ENCODE measurements at regions not wholly inside any gene's neighbourhood (a gene's known extent, or its start where the extent isn't known, plus 50 kb on each side); places are given as distances from the start of the nearest gene placed in this dataset.

DNA sequence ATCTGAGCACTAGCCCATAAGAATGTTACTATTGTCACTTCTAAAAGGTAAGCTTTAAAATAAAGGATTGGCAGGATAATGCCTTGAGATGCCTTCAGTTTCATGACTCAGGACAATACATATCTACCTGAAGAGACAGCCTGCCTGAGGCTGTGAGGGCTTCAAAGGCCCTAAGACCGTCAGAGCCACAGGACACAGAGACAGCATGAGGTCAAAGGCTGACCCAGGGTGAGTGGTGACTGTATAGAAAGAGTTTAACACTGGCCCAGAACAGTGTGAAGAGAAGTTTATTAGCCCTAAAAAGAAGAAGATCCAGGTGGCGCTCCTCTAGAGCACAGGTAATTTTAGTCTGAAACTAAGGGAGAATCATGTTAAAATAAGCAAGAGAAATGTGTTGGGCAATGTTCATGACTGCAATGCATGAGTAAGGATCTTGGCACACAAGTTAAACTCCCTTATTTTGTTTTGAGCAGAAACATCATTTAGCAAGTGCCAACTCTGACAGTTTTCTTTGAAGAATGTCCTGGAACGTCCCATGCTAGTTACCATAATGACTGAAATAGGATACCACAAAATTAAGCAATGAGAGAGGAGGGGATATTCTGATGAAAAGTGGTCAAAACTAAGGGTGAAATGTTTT lies 78.1 kb upstream of the FAM110C start:
- Histone ChIP-seq H3K79me2 (ENCODE audit: insufficient read depth, low read length) (no peaks in the 10 kb centered on the region), H3K9ac (ENCODE audit: low read depth, low read length, poor library complexity, severe bottlenecking) (no peak overlapping the region), H3K4me3 (ENCODE audit: low read length, poor library complexity, severe bottlenecking) (no peak overlapping the region), H3K9me2 (replicated peaks; ENCODE audit: low read depth, low read length) (no peaks in the 10 kb centered on the region), H3K9me3 (ENCODE audit: insufficient read depth, low read depth, low read length) (no peaks in the 10 kb centered on the region), H2AFZ (ENCODE audit: low read length) (no peak overlapping the region), H3K36me3 (ENCODE audit: insufficient read depth, low read length) (no peaks in the 10 kb centered on the region), H4K20me1 (ENCODE audit: insufficient read depth, low read length, poor library complexity, severe bottlenecking) (no peaks in the 10 kb centered on the region), H3F3A (ENCODE audit: low read depth) (no peaks in the 10 kb centered on the region), H3K27me3 (ENCODE audit: insufficient read depth, low read length, poor library complexity, severe bottlenecking) (no peaks in the 10 kb centered on the region), H3K4me2 (ENCODE audit: low read depth, low read length, poor library complexity, severe bottlenecking) (no peak overlapping the region), H3K4me1 (ENCODE audit: insufficient read depth, low read length, poor library complexity, severe bottlenecking) (no peaks in the 10 kb centered on the region)
- no peak for TF ChIP-seq EZH2phosphoT487 (IDR thresholded peaks at IDR 0.05; ENCODE audit: borderline replicate concordance)
- no peak for TF ChIP-seq CTCF (conservative IDR thresholded peaks at IDR 0.05; ENCODE audit: low read length)

GRCh38 chr2:116953-117352 lies 70.6 kb upstream of the FAM110C start:
- Histone ChIP-seq H3K4me3 (ENCODE audit: low read length, poor library complexity, severe bottlenecking) (no peak overlapping the region), H3K79me2 (ENCODE audit: insufficient read depth, low read length) (no peaks in the 10 kb centered on the region), H3K9ac (ENCODE audit: low read depth, low read length, poor library complexity, severe bottlenecking) (no peak overlapping the region), H4K20me1 (ENCODE audit: insufficient read depth, low read length, poor library complexity, severe bottlenecking) (no peaks in the 10 kb centered on the region), H3K36me3 (ENCODE audit: insufficient read depth, low read length) (no peaks in the 10 kb centered on the region), H2AFZ (ENCODE audit: low read length) (no peak overlapping the region), H3F3A (ENCODE audit: low read depth) (no peaks in the 10 kb centered on the region), H3K4me2 (ENCODE audit: low read depth, low read length, poor library complexity, severe bottlenecking) (no peak overlapping the region), H3K9me2 (replicated peaks; ENCODE audit: low read depth, low read length) (no peaks in the 10 kb centered on the region), H3K27me3 (ENCODE audit: insufficient read depth, low read length, poor library complexity, severe bottlenecking) (no peaks in the 10 kb centered on the region), H3K4me1 (ENCODE audit: insufficient read depth, low read length, poor library complexity, severe bottlenecking) (peaks cover 5% of the 10 kb centered on the region), H3K9me3 (ENCODE audit: insufficient read depth, low read depth, low read length) (no peaks in the 10 kb centered on the region)
- TF ChIP-seq EZH2phosphoT487 (IDR thresholded peaks at IDR 0.05; ENCODE audit: borderline replicate concordance) (no peak), CTCF (conservative IDR thresholded peaks at IDR 0.05; ENCODE audit: low read length) (no peak)

DNA sequence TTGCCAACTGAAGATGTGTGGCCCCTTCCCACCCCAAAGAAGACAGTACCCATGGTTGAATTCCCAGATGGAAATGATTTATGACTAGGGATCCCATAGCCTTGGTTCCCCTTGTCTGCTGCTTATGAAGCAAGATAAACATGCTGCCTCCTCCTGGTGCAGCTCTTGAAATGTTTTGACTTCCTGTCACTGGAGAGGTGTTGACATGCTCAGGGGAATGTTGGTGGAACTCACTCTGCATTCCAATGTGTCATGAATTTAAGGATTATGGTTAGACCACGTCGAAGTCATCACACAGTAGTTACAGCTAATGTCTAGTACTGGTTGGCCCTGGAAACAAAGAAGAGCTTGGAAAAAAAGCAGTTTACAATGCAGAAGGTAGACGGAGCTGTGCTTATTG lies 69.0 kb upstream of the FAM110C start:
- H3K4me2 ChIP-seq (ENCODE audit: low read depth, low read length, poor library complexity, severe bottlenecking), result no peak overlapping the region
- no peaks in the 10 kb centered on the region for H3K36me3 ChIP-seq (ENCODE audit: insufficient read depth, low read length)

More for the DNA sequence above, 69.0 kb upstream of the FAM110C start:
- Histone ChIP-seq H4K20me1 (ENCODE audit: insufficient read depth, low read length, poor library complexity, severe bottlenecking) (no peaks in the 10 kb centered on the region), H3K9ac (ENCODE audit: low read depth, low read length, poor library complexity, severe bottlenecking) (no peak overlapping the region), H3K79me2 (ENCODE audit: insufficient read depth, low read length) (no peaks in the 10 kb centered on the region), H2AFZ (ENCODE audit: low read length) (no peak overlapping the region), H3F3A (ENCODE audit: low read depth) (no peaks in the 10 kb centered on the region), H3K4me3 (ENCODE audit: low read length, poor library complexity, severe bottlenecking) (no peak overlapping the region), H3K9me3 (ENCODE audit: insufficient read depth, low read depth, low read length) (no peaks in the 10 kb centered on the region), H3K4me1 (ENCODE audit: insufficient read depth, low read length, poor library complexity, severe bottlenecking) (peaks cover 5% of the 10 kb centered on the region), H3K9me2 (replicated peaks; ENCODE audit: low read depth, low read length) (no peaks in the 10 kb centered on the region), H3K27me3 (ENCODE audit: insufficient read depth, low read length, poor library complexity, severe bottlenecking) (no peaks in the 10 kb centered on the region)
- no peak for TF ChIP-seq EZH2phosphoT487 (IDR thresholded peaks at IDR 0.05; ENCODE audit: borderline replicate concordance)
- peak; percentile 51 for TF ChIP-seq CTCF (conservative IDR thresholded peaks at IDR 0.05; ENCODE audit: low read length)
